Hypothalamus (tissue), 51 donors: ENCODE measurements at regions not wholly inside any gene's neighbourhood (a gene's known extent, or its start where the extent isn't known, plus 50 kb on each side); places are given as distances from the start of the nearest gene placed in this dataset.
"Not testable (repeated sequence)": the region's sequence is repeated elsewhere in the genome, so short reads cannot be mapped to it uniquely, and the experiment has no call there.

Source experiments
- DNase-seq, 51 donors: peaks; one replicate each; lab custom pipeline; 2025; lab: John Stamatoyannopoulos, UW

GRCh38 chr7:32694182-32694581, 197.4 kb downstream of the KBTBD2 start:
- DNase-seq = no peak

GRCh38 chr7:32691965-32692815, 196.9 kb downstream of the AVL9 start:
- peak in 17 of 51 donors; percentile 3 to 48 (median 13) for DNase-seq

GRCh38 chr7:32688092-32688491, 192.8 kb downstream of the AVL9 start:
- DNase-seq = not testable (repeated sequence)

- DNase-seq = no peak
Observed at GRCh38 chr7:32681174-32681518, 185.9 kb downstream of the AVL9 start.

- DNase-seq = no peak
Observed at GRCh38 chr7:32680259-32681173, 185.2 kb downstream of the AVL9 start.

GRCh38 chr7:32679192-32679591, 183.9 kb downstream of the AVL9 start:
- DNase-seq = no peak

GRCh38 chr7:32677593-32677992, 182.3 kb downstream of the AVL9 start:
- no peak for DNase-seq

- DNase-seq = no peak
Observed at GRCh38 chr7:32676249-32676941, 181.1 kb downstream of the AVL9 start.

- no peak for DNase-seq
Observed at GRCh38 chr7:32673275-32673983, 178.1 kb downstream of the AVL9 start.

- peak in 6 of 51 donors; percentile 1 to 35 (median 18) for DNase-seq
Observed at GRCh38 chr7:32670110-32671025, 175.1 kb downstream of the AVL9 start.

- DNase-seq = not testable (repeated sequence)
Observed at GRCh38 chr7:32669173-32669870, 174.0 kb downstream of the AVL9 start.

GRCh38 chr7:32668387-32669097, 173.3 kb downstream of the AVL9 start:
- DNase-seq = not testable (repeated sequence)

- not testable (repeated sequence) for DNase-seq
Observed at GRCh38 chr7:32667586-32667985, 172.3 kb downstream of the AVL9 start.

GRCh38 chr7:32663805-32664211, 168.5 kb downstream of the AVL9 start:
- not testable (repeated sequence) for DNase-seq

GRCh38 chr7:32662509-32662908, 167.2 kb downstream of the AVL9 start:
- DNase-seq = not testable (repeated sequence)

GRCh38 chr7:32661929-32662328, 166.6 kb downstream of the AVL9 start:
- DNase-seq = no peak

- no peak for DNase-seq
Observed at GRCh38 chr7:32661501-32661900, 166.2 kb downstream of the AVL9 start.

- no peak for DNase-seq
Observed at GRCh38 chr7:32660936-32661335, 165.6 kb downstream of the AVL9 start.
